GM23338 (cell line): ENCODE measurements at regions not wholly inside any gene's neighbourhood (a gene's known extent, or its start where the extent isn't known, plus 50 kb on each side); places are given as distances from the start of the nearest gene placed in this dataset.

Experiments used
- ATAC-seq: fragments of 200-7000 bp; cut with Tn5 transposase; 3 replicates; pipeline ENCODE4 v1.9.1; 2020
- DNase-seq: peaks from one replicate; pipeline ENCODE4 v3.0.0-alpha.2; 2015; ENCODE audit warnings: low spot score
- H2AFZ ChIP-seq: fragments of 200-600 bp; sonication (generic); 2 replicates; pipeline ENCODE4 v1.8.0; 2016; ENCODE audit warnings: antibody characterized with exemption, mild to moderate bottlenecking, moderate library complexity
- H3F3A ChIP-seq: fragments of 200-600 bp; sonication (generic); replicated peaks from 2 replicates; pipeline ENCODE4 v1.8.0; 2017; ENCODE audit warnings: antibody characterized with exemption, mixed run types, low read depth
- H3K27ac ChIP-seq: fragments of 200-600 bp; sonication (generic); 2 replicates; pipeline ENCODE4 v1.6.1; 2016; ENCODE audit warnings: low read depth
- H3K27me3 ChIP-seq: fragments of 200-600 bp; sonication (generic); 2 replicates; pipeline ENCODE4 v1.8.0; 2016; ENCODE audit warnings: mild to moderate bottlenecking, mixed run types, moderate library complexity; ENCODE audit not compliant: insufficient read depth
- H3K36me3 ChIP-seq: fragments of 200-600 bp; sonication (generic); 2 replicates; pipeline ENCODE4 v1.8.0; 2016; ENCODE audit warnings: mild to moderate bottlenecking; ENCODE audit not compliant: insufficient read depth
- H3K4me1 ChIP-seq: fragments of 200-600 bp; sonication (generic); 2 replicates; pipeline ENCODE4 v1.8.0; 2016; ENCODE audit warnings: mild to moderate bottlenecking, moderate library complexity; ENCODE audit not compliant: insufficient read depth
- H3K4me2 ChIP-seq: fragments of 200-600 bp; sonication (generic); 2 replicates; pipeline ENCODE4 v1.7.1; 2017; ENCODE audit warnings: mixed run types
- H3K4me3 ChIP-seq: fragments of 200-600 bp; sonication (generic); 2 replicates; pipeline ENCODE4 v1.6.1; 2016; ENCODE audit warnings: mixed run types
- H3K79me2 ChIP-seq: fragments of 200-600 bp; sonication (generic); replicated peaks from 2 replicates; pipeline ENCODE4 v1.8.0; 2017; ENCODE audit warnings: mild to moderate bottlenecking; ENCODE audit not compliant: insufficient read depth
- H3K9me2 ChIP-seq: fragments of 200-600 bp; sonication (generic); 2 replicates; pipeline ENCODE4 v1.8.0; 2017; ENCODE audit not compliant: insufficient read depth
- H4K20me1 ChIP-seq: fragments of 200-600 bp; sonication (generic); replicated peaks from 2 replicates; pipeline ENCODE4 v1.8.0; 2017; ENCODE audit warnings: mild to moderate bottlenecking; ENCODE audit not compliant: insufficient read depth
- H3K27ac Mint-ChIP-seq: 2 replicates; pipeline ENCODE4 v1.8.0; 2020; ENCODE audit warnings: inconsistent platforms, mild to moderate bottlenecking, moderate library complexity, mixed read lengths
- H3K27me3 Mint-ChIP-seq: 3 replicates; pipeline ENCODE4 v1.8.0; 2022; ENCODE audit warnings: low read depth, mild to moderate bottlenecking, moderate library complexity, mixed read lengths, inconsistent platforms; ENCODE audit not compliant: insufficient read depth, poor library complexity
- H3K36me3 Mint-ChIP-seq: 3 replicates; pipeline ENCODE4 v1.8.0; 2021; ENCODE audit warnings: low read depth, mild to moderate bottlenecking, inconsistent platforms, moderate library complexity, mixed read lengths
- H3K4me1 Mint-ChIP-seq: 3 replicates; pipeline ENCODE4 v1.8.0; 2020; ENCODE audit warnings: mild to moderate bottlenecking, inconsistent platforms, mixed read lengths
- H3K4me3 Mint-ChIP-seq: 3 replicates; pipeline ENCODE4 v1.8.0; 2021; ENCODE audit warnings: moderate library complexity, mild to moderate bottlenecking, inconsistent platforms, mixed read lengths
- H3K9me3 Mint-ChIP-seq: 3 replicates; pipeline ENCODE4 v1.8.0; 2020; ENCODE audit warnings: moderate library complexity, mild to moderate bottlenecking, inconsistent platforms, mixed read lengths
- CREB1 ChIP-seq: fragments of 250-450 bp; sonication (Bioruptor Pico); IDR thresholded peaks from 2 replicates; pipeline ENCODE4 v1.5.0; 2020; ENCODE audit warnings: low read depth, mild to moderate bottlenecking, moderate library complexity
- CTCF ChIP-seq, 2 experiments: fragments of 200-600 bp in 1 of 2; sonication (generic) in 1 of 2; conservative IDR thresholded peaks; 2 replicates each; pipeline versions ENCODE4 v1.5.1 to v1.6.1; 2016 to 2017; ENCODE audit warnings: antibody characterized with exemption in 2 of 2, low read depth in 2 of 2, mild to moderate bottlenecking in 2 of 2, moderate library complexity in 1 of 2
- ETS1 ChIP-seq: IDR thresholded peaks from 2 replicates; pipeline ENCODE4 v1.6.1; 2016; ENCODE audit warnings: antibody characterized with exemption
- EZH2 ChIP-seq: fragments of 200-600 bp; sonication (generic); IDR thresholded peaks from one replicate; pipeline ENCODE4 v1.8.0; 2017; ENCODE audit warnings: antibody characterized with exemption, mild to moderate bottlenecking, low read depth; ENCODE audit not compliant: unreplicated experiment
- EZH2phosphoT487 ChIP-seq: fragments of 200-600 bp; sonication (generic); IDR thresholded peaks from one replicate; pipeline ENCODE4 v1.8.1; 2018; ENCODE audit warnings: antibody characterized with exemption; ENCODE audit not compliant: unreplicated experiment
- JUNB ChIP-seq: IDR thresholded peaks from one replicate; pipeline ENCODE4 v1.6.1; 2016; ENCODE audit warnings: antibody characterized with exemption; ENCODE audit not compliant: unreplicated experiment
- NANOG ChIP-seq: IDR thresholded peaks from 2 replicates; pipeline ENCODE4 v1.6.1; 2016; ENCODE audit warnings: antibody characterized with exemption, borderline replicate concordance
- POLR2AphosphoS5 ChIP-seq: IDR thresholded peaks from 2 replicates; pipeline ENCODE4 v1.6.1; 2016; ENCODE audit warnings: antibody characterized with exemption, low read depth
- REST ChIP-seq: IDR thresholded peaks from one replicate; pipeline ENCODE4 v1.6.1; 2018; ENCODE audit warnings: antibody characterized with exemption; ENCODE audit not compliant: unreplicated experiment
- STAT1 ChIP-seq: IDR thresholded peaks from one replicate; pipeline ENCODE4 v1.6.1; 2016; ENCODE audit warnings: antibody characterized with exemption; ENCODE audit not compliant: unreplicated experiment
- ZNF114 ChIP-seq: fragments of 250-450 bp; sonication (Bioruptor Pico); IDR thresholded peaks from 2 replicates; pipeline ENCODE4 v1.5.0; 2020; ENCODE audit warnings: mild to moderate bottlenecking, moderate library complexity
- ZNF331 ChIP-seq: fragments of 250-450 bp; sonication (Bioruptor Pico); IDR thresholded peaks from 2 replicates; pipeline ENCODE4 v1.5.0; 2020; ENCODE audit warnings: low read depth, mild to moderate bottlenecking, moderate library complexity
- ZNF462 ChIP-seq: fragments of 250-450 bp; sonication (Bioruptor Pico); IDR thresholded peaks from 2 replicates; pipeline ENCODE4 v1.5.0; 2020; ENCODE audit warnings: mild to moderate bottlenecking, moderate library complexity

- Histone ChIP-seq H3K27me3 (no peaks in the 10 kb centered on the region), H3K4me2 (peak overlapping the region; percentile 63), H3K36me3 (no peaks in the 10 kb centered on the region), H3K9me2 (no peaks in the 10 kb centered on the region), H3K4me1 (peaks cover 18% of the 10 kb centered on the region), H2AFZ (peak overlapping the region; percentile 90), H4K20me1 (no peaks in the 10 kb centered on the region), H3F3A (no peaks in the 10 kb centered on the region), H3K79me2 (no peaks in the 10 kb centered on the region), H3K4me3 (no peak overlapping the region), H3K27ac (no peak overlapping the region)
- ATAC-seq: peak; percentile 67
- H3K36me3 Mint-ChIP-seq: no peaks in the 10 kb centered on the region
- DNase-seq: no peak
- peak overlapping the region; percentile 1; the same call in 1 of the 3 replicates for H3K4me3 Mint-ChIP-seq
- TF ChIP-seq POLR2AphosphoS5 (no peak), ZNF462 (no peak), REST (no peak), ETS1 (no peak), JUNB (no peak), STAT1 (no peak), EZH2phosphoT487 (no peak), CREB1 (CRISPR knock-in tag) (no peak), CTCF (conservative IDR thresholded peaks at IDR 0.05; ENCODE audit: low read depth in 2 of 2) (no peak), NANOG (no peak), ZNF114 (CRISPR knock-in tag) (no peak), EZH2 (no peak), ZNF331 (no peak)
- H3K9me3 Mint-ChIP-seq: no peaks in the 10 kb centered on the region
- peaks cover 31% of the 10 kb centered on the region for H3K4me1 Mint-ChIP-seq
- no peak overlapping the region for H3K27ac Mint-ChIP-seq
- H3K27me3 Mint-ChIP-seq: peaks cover 10% of the 10 kb centered on the region
Measured at GRCh38 chr11:134802116-134802515, 390.1 kb upstream of the B3GAT1 start.
